NOMO-1 treated with DMSO at 0.1 percent for 48 hours (cell line): ENCODE measurements at regions not wholly inside any gene's neighbourhood (a gene's known extent, or its start where the extent isn't known, plus 50 kb on each side); places are given as distances from the start of the nearest gene placed in this dataset.

Experiments used
- DNase-seq: peaks from one replicate; lab custom pipeline; 2025; ENCODE audit not compliant: unreplicated experiment; lab: John Stamatoyannopoulos, UW

- DNase-seq: peak; percentile 13
Observed at GRCh38 chr18:11271954-11272353, 122.6 kb upstream of the PIEZO2 start.

DNA sequence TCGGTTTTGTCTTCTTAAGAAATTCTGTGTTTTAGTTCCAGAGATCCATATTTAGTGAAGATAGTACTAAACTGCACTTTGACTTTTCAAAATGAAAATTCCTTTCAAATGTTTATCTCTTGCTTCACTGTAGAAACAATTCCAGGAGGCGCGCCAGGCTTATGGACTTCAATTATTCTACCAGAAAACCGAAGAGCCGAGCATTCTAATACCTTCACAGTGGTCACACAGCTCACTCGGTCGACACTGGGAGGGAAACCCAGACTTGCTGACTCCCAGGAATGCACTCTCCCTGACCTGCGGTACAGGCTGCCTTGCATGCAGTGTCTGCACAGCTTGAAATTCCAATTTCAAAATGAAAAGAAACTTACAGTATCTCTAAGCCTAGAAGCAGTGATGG is 119.9 kb upstream of the PIEZO2 start:
- DNase-seq: no peak

DNA sequence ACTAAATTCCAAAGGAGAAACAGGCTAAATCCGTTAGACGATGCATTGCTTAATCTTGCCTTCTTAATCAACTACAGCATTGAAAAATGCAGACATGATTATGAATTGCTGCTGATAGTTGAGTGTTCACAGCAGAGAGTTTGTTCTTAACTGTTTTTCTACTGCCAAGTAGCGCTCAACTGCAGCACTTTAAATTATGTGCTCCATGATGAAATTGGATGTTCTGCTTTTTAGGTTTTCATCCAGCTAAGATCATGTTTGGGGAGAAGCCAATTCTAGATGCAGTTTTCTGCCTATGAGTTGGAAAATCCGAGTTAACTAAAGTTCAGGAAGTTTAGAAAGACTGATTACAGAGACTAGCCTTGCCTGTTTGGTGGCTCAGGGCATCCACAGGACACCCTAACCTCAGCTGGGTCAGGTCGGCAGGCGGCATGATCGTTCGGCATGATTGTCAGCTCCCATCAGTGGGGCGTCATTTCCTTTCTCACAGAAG is 119.4 kb upstream of the PIEZO2 start:
- DNase-seq: no peak

GRCh38 chr18:11268153-11268552 is 118.8 kb upstream of the PIEZO2 start:
- DNase-seq: no peak

- DNase-seq: no peak
Observed at GRCh38 chr18:11266781-11267480, 117.6 kb upstream of the PIEZO2 start.

GRCh38 chr18:11261486-11261885 is 112.1 kb upstream of the PIEZO2 start:
- no peak for DNase-seq

- no peak for DNase-seq
Observed at GRCh38 chr18:11260961-11261461, 111.6 kb upstream of the PIEZO2 start.

- peak; percentile 19 for DNase-seq
Observed at GRCh38 chr18:11259469-11260150, 110.2 kb upstream of the PIEZO2 start.

- DNase-seq: no peak
Observed at GRCh38 chr18:11258039-11258610, 108.8 kb upstream of the PIEZO2 start.

GRCh38 chr18:11256251-11256650 is 106.9 kb upstream of the PIEZO2 start:
- DNase-seq: no peak

DNA sequence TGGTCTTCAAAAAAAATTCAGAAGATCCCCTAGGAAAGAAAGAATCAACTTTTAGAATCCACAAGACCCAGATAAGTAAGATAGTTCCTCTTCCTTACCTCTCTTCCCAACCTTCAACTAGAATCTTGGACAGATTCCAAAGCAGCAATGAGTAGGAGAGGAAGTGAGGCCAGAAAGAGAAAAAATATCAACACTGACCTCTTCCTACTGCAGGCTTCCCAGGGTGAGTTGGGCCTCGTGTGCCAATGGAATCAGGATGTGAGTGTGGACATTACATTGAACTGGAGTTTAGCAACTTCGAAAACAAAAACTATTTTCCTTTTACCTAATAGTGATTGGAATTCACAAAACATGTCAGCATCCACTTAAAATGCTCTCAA is 102.5 kb upstream of the PIEZO2 start:
- no peak for DNase-seq

DNA sequence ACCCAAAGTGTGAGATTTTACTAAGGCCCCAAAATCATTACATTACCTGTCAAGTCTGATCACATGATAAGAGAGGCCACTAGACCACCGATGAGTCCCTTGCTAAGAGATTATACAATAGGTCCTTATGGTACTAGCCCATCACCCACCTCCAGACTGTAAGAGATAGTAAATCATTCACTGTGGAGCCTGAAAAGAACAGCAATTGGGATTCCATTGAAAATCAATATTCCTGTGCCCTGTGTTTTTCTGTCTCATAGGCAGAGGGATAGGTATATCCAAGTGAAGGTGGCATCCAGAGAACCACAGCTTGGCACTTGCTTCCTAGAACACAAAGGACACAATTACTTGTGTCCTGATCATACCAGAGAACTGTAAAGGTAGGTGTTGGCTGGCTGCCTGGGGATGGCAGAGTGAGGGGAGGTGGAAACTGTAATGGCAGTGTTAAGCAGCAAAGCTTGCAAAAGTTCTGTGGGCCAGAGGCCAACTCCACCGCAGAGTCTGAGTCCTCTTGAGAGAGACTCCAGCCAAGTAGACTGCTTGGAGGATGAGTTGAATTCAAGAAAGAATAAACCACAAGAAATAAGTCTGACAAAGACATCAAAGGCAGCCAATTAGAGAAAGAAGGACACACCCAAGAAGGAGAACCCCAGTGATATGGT is 102.0 kb upstream of the PIEZO2 start:
- DNase-seq: no peak

DNA sequence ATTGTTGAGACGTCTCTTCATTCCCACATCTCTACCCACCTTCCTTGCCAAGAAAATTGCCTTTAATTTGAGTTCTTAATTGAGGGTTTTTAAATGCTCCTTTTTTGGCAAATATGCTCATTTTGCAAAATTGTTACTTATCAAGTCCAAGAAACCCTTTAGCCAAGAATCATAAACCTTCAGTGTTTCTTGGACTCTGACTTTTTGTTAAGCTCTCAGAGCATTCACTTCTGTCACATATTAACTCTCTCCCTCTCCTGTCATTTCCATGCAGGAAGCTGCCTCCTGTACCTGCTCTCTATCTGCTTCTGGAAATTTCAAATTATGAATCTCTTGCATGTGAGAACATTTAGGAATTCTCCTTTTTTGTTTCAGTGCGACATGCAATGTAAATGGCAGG is 100.0 kb upstream of the PIEZO2 start:
- no peak for DNase-seq

DNA sequence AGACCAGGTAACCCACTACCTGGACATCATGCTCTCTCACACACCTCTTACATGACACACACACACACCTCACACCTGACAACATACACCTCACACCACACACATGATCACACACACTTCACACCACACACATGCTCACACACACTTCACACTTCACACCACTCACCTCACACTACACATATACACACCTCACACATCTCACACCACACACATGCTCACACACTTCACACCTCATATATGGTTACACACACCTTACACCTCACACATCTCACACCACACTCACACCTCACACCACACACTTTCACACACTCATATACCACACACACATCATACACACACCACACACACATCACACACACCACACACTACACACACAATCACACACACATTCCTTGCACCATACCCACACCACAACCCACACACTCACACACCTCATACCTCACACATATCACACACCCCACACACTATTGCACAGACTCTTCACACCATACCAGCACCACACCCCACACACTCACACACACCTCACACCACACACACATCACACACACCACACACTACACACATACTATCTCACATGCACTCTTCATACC is 98.1 kb upstream of the PIEZO2 start:
- DNase-seq: no peak

DNA sequence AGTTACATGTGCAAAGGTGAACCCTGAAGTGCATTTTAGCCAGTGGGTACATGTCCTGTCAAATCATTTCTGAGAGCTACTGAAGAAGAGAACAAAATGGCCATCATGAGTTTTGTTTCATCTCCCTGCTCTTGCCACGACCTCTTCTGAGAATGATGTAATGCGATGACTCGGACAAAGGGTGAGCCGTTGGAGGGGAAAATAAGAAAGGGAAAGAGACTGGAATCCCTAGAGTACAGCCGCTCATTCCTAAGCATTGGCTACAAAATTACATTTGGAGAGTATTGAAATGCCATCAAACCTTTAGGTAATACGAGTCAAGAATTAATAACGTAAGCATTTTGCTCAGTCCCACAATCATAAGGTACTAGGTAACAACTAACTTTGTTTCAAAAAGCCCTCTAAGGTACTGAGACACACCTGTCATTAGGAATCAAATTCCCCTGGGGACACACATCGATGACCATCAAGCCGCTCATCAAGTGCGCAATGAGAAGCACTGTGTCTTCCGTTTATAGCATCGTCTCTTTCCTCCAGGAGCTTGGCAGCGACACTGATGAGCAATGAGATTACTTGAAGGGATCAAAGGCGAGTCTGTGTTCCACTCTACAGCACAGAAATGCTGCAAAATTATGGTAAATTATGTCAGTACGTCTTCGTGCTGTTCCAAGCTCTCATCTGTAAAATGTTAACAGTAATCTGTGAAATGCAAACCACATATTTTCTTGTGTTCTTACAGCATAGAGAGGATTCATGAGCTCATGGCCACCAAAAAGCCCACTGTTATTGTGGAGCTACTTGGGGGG is 97.3 kb upstream of the PIEZO2 start:
- no peak for DNase-seq

DNA sequence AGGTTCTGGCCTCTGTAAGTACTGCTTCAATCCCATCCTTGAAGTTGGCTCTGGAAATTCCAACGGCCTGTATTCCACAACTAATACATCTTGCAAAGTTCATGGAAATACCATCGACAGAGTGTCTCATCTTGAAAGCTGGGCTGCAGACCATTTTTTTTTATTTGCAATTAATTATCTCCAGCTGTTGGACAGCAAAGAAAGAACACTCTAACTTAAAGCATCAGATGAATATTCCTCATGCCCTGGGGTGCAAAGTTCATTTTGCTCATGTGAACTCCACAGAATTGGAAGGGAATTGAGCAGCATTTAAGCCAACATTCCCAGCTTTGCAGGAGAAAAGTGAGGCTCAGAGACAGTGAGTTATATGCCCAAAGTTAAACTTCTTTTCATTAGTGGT is 96.5 kb upstream of the PIEZO2 start:
- no peak for DNase-seq

DNA sequence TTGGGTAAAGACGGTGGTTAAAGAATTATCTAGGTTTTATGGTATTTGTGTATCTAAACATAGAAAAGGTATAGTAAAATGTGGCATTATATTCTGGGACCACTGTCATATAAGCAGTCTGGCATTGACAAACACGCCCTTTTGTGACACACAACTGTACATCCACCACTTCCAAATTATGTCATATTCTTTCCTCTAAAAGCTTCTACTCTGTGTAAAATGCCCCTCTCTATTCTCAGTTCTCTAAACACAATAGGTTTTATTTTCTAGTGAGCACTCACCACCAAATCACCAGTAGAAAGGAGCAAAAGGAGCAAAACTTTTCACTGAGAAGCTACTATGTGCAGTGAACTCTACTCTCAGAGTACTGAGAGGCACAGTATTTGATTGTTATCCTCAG is 88.1 kb upstream of the PIEZO2 start:
- DNase-seq: no peak

DNA sequence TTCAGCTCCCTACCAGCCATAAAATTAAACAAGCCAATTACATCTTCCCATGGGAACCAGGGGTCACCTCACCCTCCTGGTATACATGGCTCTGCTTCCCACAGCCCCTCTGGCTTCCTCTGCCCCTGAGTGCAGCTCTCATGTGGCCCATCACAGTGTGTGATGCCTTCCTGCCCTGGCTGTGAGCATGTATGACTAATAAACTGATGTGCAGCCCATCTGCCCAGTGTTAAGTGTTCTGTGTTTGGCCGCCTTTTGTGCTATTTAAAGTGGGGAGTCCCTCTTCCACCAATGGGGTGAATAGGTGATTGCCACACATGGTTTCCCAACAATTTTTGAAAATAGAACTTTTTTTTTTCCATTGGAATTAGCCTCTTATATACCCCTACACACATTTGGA is 87.7 kb upstream of the PIEZO2 start:
- no peak for DNase-seq

- no peak for DNase-seq
Observed at GRCh38 chr18:11224153-11224552, 74.8 kb upstream of the PIEZO2 start.

DNA sequence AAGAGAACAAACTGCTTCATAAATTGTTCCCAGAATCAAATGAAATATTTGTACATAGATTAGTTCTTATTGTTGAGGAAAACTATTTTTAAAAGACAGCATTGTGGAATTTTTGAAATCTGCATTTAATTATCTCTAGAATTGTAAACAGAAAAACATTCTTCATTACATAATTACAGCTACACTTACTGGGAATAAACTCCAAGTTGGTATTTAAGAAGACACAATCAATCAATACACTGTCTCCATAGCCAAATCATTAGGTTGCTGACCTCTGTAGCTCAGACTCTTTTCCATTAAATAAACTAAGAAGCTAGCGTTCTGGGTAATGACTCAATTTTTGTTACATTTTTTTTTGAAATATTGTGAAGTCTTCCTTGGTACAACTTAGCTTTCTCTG is 70.2 kb upstream of the PIEZO2 start:
- DNase-seq: no peak
